CD14-positive monocyte (primary cell): ENCODE measurements at regions not wholly inside any gene's neighbourhood (a gene's known extent, or its start where the extent isn't known, plus 50 kb on each side); places are given as distances from the start of the nearest gene placed in this dataset.

Experiments used
- DNase-seq, 3 donors: peaks; one replicate each; pipeline ENCODE4 v3.0.0-alpha.2; 2011 to 2022
- H2AFZ ChIP-seq: 2 replicates; pipeline ENCODE4 v1.6.0; 2012; ENCODE audit warnings: mild to moderate bottlenecking, low read depth, low read length, inconsistent platforms; ENCODE audit not compliant: insufficient read depth, poor library complexity, severe bottlenecking
- H3K27ac ChIP-seq, 2 donors: 1 replicate in 1 of 2; 2 replicates in 1 of 2; pipeline ENCODE4 v1.5.1; 2012 to 2013; ENCODE audit warnings: low read length in 2 of 2, control low read depth in 1 of 2, inconsistent platforms in 1 of 2, low read depth in 1 of 2, mild to moderate bottlenecking in 1 of 2
- H3K27me3 ChIP-seq, 2 donors: one replicate each; pipeline versions ENCODE4 v1.6.0 to v1.6.1; 2011 to 2013; ENCODE audit warnings: low read length in 2 of 2; ENCODE audit not compliant: control insufficient read depth in 2 of 2, insufficient read depth in 2 of 2
- H3K36me3 ChIP-seq, 2 donors: replicated peaks in 1 of 2; 1 replicate in 1 of 2; 2 replicates in 1 of 2; pipeline versions ENCODE4 v1.5.1 to v1.6.1; 2012 to 2013; ENCODE audit warnings: low read length in 2 of 2, control low read depth in 1 of 2, inconsistent platforms in 1 of 2, mild to moderate bottlenecking in 1 of 2; ENCODE audit not compliant: insufficient read depth in 2 of 2, control insufficient read depth in 1 of 2
- H3K4me1 ChIP-seq, 2 donors: 1 replicate in 1 of 2; 2 replicates in 1 of 2; pipeline versions ENCODE4 v1.5.1 to v1.6.1; 2012 to 2013; ENCODE audit warnings: low read length in 2 of 2, control low read depth in 1 of 2, inconsistent platforms in 1 of 2, mild to moderate bottlenecking in 1 of 2, moderate library complexity in 1 of 2; ENCODE audit not compliant: insufficient read depth in 2 of 2, control insufficient read depth in 1 of 2
- H3K4me2 ChIP-seq: replicated peaks from 2 replicates; pipeline ENCODE3; 2012; ENCODE audit warnings: low read length, moderate library complexity, mild to moderate bottlenecking; ENCODE audit not compliant: poor library complexity, severe bottlenecking; ENCODE audit errors: extremely low read depth
- H3K4me3 ChIP-seq, 3 experiments: fragments of 200-600 bp in 1 of 3; sonication (generic) in 1 of 3; replicated peaks in 1 of 3; 1 replicate in 2 of 3; 2 replicates in 1 of 3; pipeline ENCODE4 v1.5.1; 2011 to 2013; ENCODE audit warnings: low read length in 3 of 3, mild to moderate bottlenecking in 3 of 3, control low read depth in 2 of 3, low read depth in 2 of 3, inconsistent platforms in 1 of 3, moderate library complexity in 1 of 3
- H3K79me2 ChIP-seq: 2 replicates; pipeline ENCODE4 v1.6.0; 2012; ENCODE audit warnings: mild to moderate bottlenecking, control low read depth, inconsistent platforms, low read length, moderate library complexity; ENCODE audit not compliant: insufficient read depth
- H3K9ac ChIP-seq: 2 replicates; pipeline ENCODE4 v1.6.0; 2017; ENCODE audit warnings: low read length, mild to moderate bottlenecking; ENCODE audit not compliant: insufficient read depth, poor library complexity, severe bottlenecking
- H3K9me3 ChIP-seq, 2 donors: replicated peaks in 1 of 2; 1 replicate in 1 of 2; 2 replicates in 1 of 2; pipeline versions ENCODE4 v1.5.1 to v1.6.1; 2012 to 2013; ENCODE audit warnings: low read length in 2 of 2, control low read depth in 1 of 2; ENCODE audit not compliant: control insufficient read depth in 1 of 2, insufficient read depth in 1 of 2
- H4K20me1 ChIP-seq: 2 replicates; pipeline ENCODE4 v1.6.0; 2012; ENCODE audit warnings: mild to moderate bottlenecking, low read length, control low read depth, moderate library complexity; ENCODE audit not compliant: insufficient read depth
- H3K27ac Mint-ChIP-seq, 7 donors: one replicate each; pipeline ENCODE4 v1.8.0; 2020; ENCODE audit warnings: mild to moderate bottlenecking in 7 of 7, mixed read lengths in 7 of 7, moderate library complexity in 6 of 7, inconsistent platforms in 2 of 7
- H3K27me3 Mint-ChIP-seq, 3 donors: one replicate each; pipeline ENCODE4 v1.8.0; 2021 to 2022; ENCODE audit warnings: low read depth in 3 of 3, mild to moderate bottlenecking in 3 of 3, mixed read lengths in 3 of 3, moderate library complexity in 3 of 3, inconsistent platforms in 1 of 3
- H3K36me3 Mint-ChIP-seq, 2 donors: one replicate each; pipeline ENCODE4 v1.8.0; 2020; ENCODE audit warnings: mixed read lengths in 2 of 2, inconsistent platforms in 1 of 2, mild to moderate bottlenecking in 1 of 2
- H3K4me1 Mint-ChIP-seq: one replicate; pipeline ENCODE4 v1.8.0; 2020; ENCODE audit warnings: mild to moderate bottlenecking, mixed read lengths
- H3K4me3 Mint-ChIP-seq, 2 donors: one replicate each; pipeline ENCODE4 v1.8.0; 2020; ENCODE audit warnings: mild to moderate bottlenecking in 2 of 2, mixed read lengths in 2 of 2, moderate library complexity in 1 of 2
- H3K9me3 Mint-ChIP-seq, 7 donors: one replicate each; pipeline ENCODE4 v1.8.0; 2020 to 2022; ENCODE audit warnings: mixed read lengths in 7 of 7, mild to moderate bottlenecking in 6 of 7, moderate library complexity in 6 of 7, inconsistent platforms in 2 of 7
- WGBS: methylation state at CpG from one replicate; pipeline ENCODE4 v1.1.5; 2013; ENCODE audit warnings: missing lambda C conversion rate; ENCODE audit not compliant: insufficient coverage; 5-methylcytosine and 5-hydroxymethylcytosine counted together
- intact Hi-C, 2 donors: fragments of 100-400 bp; cut with micrococcal nuclease; formaldehyde crosslinking; loops; one replicate each; pipeline versions ENCODE4 v1.15.0 to v1.15.1; 2023
- TF ChIP-seq, protein P1 (sequence below): fragments of 200-600 bp; IDR thresholded peaks from one replicate; pipeline ENCODE4 v1.8.0; 2022; ENCODE audit warnings: antibody characterized with exemption, mild to moderate bottlenecking

DNA sequence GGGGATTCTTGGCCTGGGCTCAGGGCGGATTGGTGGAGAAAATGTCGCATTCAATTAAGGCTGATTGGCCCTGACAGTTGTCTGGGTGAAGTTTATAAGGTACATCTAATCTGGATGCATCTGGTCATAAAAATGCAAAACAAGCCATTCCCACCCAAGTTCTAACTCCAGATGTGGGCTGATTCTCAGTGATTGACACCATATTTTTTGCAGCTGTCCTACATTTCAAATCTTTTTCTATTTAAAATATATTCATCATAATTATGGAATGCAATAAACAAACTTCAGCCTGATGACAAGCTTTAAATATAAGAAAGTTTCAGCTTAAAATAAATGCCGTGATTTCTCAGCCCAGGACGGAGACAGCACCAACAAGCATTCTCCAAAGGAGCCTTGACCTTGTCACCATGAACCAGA lies 146.4 kb upstream of the SMIM23 start:
- H3K27ac ChIP-seq = no peak overlapping the region
- H3K36me3 Mint-ChIP-seq = no peaks in the 10 kb centered on the region
- H3K4me1 Mint-ChIP-seq = peaks cover 13% of the 10 kb centered on the region
- no peak overlapping the region for H3K4me3 Mint-ChIP-seq
- no peaks in the 10 kb centered on the region for H3K36me3 ChIP-seq
- no peak overlapping the region for H3K27ac Mint-ChIP-seq
- 94% methylated on average over 2 of the region's 4 CpGs for whole genome bisulfite sequencing
- intact Hi-C loops = no loop called here
- no peaks in the 10 kb centered on the region for H3K9me3 ChIP-seq
- H3K4me2 ChIP-seq = no peak overlapping the region
- H3K9ac ChIP-seq = no peak overlapping the region
- peaks cover 14 to 15% of the 10 kb centered on the region in 2 donors for H3K4me1 ChIP-seq
- DNase-seq = no peak
- H3K4me3 ChIP-seq = no peak overlapping the region
- no peak overlapping the region for H2AFZ ChIP-seq
- TF ChIP-seq, protein P1, sequence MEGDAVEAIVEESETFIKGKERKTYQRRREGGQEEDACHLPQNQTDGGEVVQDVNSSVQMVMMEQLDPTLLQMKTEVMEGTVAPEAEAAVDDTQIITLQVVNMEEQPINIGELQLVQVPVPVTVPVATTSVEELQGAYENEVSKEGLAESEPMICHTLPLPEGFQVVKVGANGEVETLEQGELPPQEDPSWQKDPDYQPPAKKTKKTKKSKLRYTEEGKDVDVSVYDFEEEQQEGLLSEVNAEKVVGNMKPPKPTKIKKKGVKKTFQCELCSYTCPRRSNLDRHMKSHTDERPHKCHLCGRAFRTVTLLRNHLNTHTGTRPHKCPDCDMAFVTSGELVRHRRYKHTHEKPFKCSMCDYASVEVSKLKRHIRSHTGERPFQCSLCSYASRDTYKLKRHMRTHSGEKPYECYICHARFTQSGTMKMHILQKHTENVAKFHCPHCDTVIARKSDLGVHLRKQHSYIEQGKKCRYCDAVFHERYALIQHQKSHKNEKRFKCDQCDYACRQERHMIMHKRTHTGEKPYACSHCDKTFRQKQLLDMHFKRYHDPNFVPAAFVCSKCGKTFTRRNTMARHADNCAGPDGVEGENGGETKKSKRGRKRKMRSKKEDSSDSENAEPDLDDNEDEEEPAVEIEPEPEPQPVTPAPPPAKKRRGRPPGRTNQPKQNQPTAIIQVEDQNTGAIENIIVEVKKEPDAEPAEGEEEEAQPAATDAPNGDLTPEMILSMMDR = no peak
- H3K9me3 Mint-ChIP-seq = no peaks in the 10 kb centered on the region
- no peaks in the 10 kb centered on the region for H3K27me3 ChIP-seq
- no peaks in the 10 kb centered on the region for H4K20me1 ChIP-seq
- H3K79me2 ChIP-seq = no peaks in the 10 kb centered on the region
- peaks cover 0 to 4% (median 0%) of the 10 kb centered on the region in 3 donors for H3K27me3 Mint-ChIP-seq

DNA sequence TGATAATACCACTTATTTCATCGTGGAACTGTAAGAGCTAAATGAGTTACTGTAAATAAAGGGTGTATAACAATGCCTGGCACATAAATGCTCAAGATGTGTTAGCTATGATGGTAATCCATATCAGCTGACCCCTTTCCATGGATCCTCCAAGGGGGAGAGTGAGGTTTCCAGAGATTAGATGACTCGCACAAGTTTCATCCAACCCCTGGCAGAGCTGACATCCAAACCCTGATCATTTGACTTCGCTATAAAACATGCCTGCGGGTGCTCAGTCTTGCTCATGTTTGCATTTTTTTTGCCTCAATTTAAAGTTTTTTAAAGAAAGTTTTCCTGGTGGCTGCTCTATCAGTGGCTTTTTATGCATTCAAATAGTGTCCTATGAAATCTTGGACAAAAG lies 145.7 kb upstream of the SMIM23 start:
- no peak overlapping the region for H3K4me2 ChIP-seq
- peaks cover 0 to 4% (median 0%) of the 10 kb centered on the region in 3 donors for H3K27me3 Mint-ChIP-seq
- H3K27me3 ChIP-seq = no peaks in the 10 kb centered on the region
- H3K9me3 ChIP-seq = no peaks in the 10 kb centered on the region
- peaks cover 7% of the 10 kb centered on the region in 2 donors for H3K4me1 ChIP-seq
- no peak overlapping the region for H3K27ac ChIP-seq
- peaks cover 6% of the 10 kb centered on the region for H3K4me1 Mint-ChIP-seq
- H3K27ac Mint-ChIP-seq = no peak overlapping the region
- H3K36me3 ChIP-seq = no peaks in the 10 kb centered on the region
- H2AFZ ChIP-seq = no peak overlapping the region
- H3K4me3 Mint-ChIP-seq = no peak overlapping the region
- DNase-seq = no peak
- intact Hi-C loops = no loop called here
- 100% methylated on average over 3 of the region's 4 CpGs for WGBS
- no peak overlapping the region for H3K9ac ChIP-seq
- no peak overlapping the region for H3K4me3 ChIP-seq
- TF ChIP-seq, protein P1 = no peak
- H4K20me1 ChIP-seq = no peaks in the 10 kb centered on the region
- H3K9me3 Mint-ChIP-seq = no peaks in the 10 kb centered on the region
- no peaks in the 10 kb centered on the region for H3K79me2 ChIP-seq
- H3K36me3 Mint-ChIP-seq = no peaks in the 10 kb centered on the region
